C4-2B (cell line): ENCODE measurements at regions not wholly inside any gene's neighbourhood (a gene's known extent, or its start where the extent isn't known, plus 50 kb on each side); places are given as distances from the start of the nearest gene placed in this dataset.
"Not testable (repeated sequence)": the region's sequence is repeated elsewhere in the genome, so short reads cannot be mapped to it uniquely, and the experiment has no call there.

Experiments
- H3K27ac ChIP-seq: fragments of 450-650 bp; 2 replicates; pipeline ENCODE4 v1.5.1; 2017
- CTCF ChIP-seq: fragments of 450-650 bp; conservative IDR thresholded peaks from 2 replicates; pipeline ENCODE4 v1.5.1; 2017; ENCODE audit warnings: mild to moderate bottlenecking
- ZFX ChIP-seq: fragments of 450-650 bp; IDR thresholded peaks from 2 replicates; pipeline ENCODE4 v1.6.1; 2017

GRCh38 chrX:46168254-46168653 lies 377.0 kb downstream of the ZNF674 start:
- TF ChIP-seq ZFX (no peak), CTCF (no peak)
- no peak overlapping the region for H3K27ac ChIP-seq

- no peak overlapping the region for H3K27ac ChIP-seq
- no peak for TF ChIP-seq ZFX
- no peak for TF ChIP-seq CTCF
Observed at GRCh38 chrX:46165866-46166265, 379.4 kb downstream of the ZNF674 start.

GRCh38 chrX:46165411-46165810 lies 379.8 kb downstream of the ZNF674 start:
- H3K27ac ChIP-seq, result no peak overlapping the region

GRCh38 chrX:46152756-46153155 lies 392.5 kb downstream of the ZNF674 start:
- no peak overlapping the region for H3K27ac ChIP-seq
- TF ChIP-seq CTCF, result no peak
- TF ChIP-seq ZFX, result no peak

More at GRCh38 chrX:46165411-46165810, 379.8 kb downstream of the ZNF674 start:
- TF ChIP-seq CTCF, result no peak
- TF ChIP-seq ZFX, result no peak

- not testable (repeated sequence) for H3K27ac ChIP-seq
Observed at GRCh38 chrX:46151332-46151731, 393.9 kb downstream of the ZNF674 start.

- TF ChIP-seq CTCF (no peak), ZFX (no peak)
- no peak overlapping the region for H3K27ac ChIP-seq
Observed at GRCh38 chrX:46144566-46144965, 400.7 kb downstream of the ZNF674 start.

GRCh38 chrX:46140272-46140671 lies 404.9 kb downstream of the ZNF674 start:
- TF ChIP-seq CTCF, result no peak
- no peak for TF ChIP-seq ZFX
- H3K27ac ChIP-seq, result no peak overlapping the region

- no peak for TF ChIP-seq CTCF
- TF ChIP-seq ZFX, result no peak
Observed at GRCh38 chrX:46130247-46130646, 415.0 kb downstream of the ZNF674 start.

More at GRCh38 chrX:46130247-46130646, 415.0 kb downstream of the ZNF674 start:
- no peak overlapping the region for H3K27ac ChIP-seq
